H1 (cell line): ENCODE measurements at regions not wholly inside any gene's neighbourhood (a gene's known extent, or its start where the extent isn't known, plus 50 kb on each side); places are given as distances from the start of the nearest gene placed in this dataset.

Experiments used
- CTCF ChIA-PET: fragments of 300-600 bp; sonication (Branson Sonifier 250); formaldehyde crosslinking; loops from one replicate; lab custom pipeline; 2021; ENCODE audit not compliant: partially characterized antibody; lab: Charles Lee
- POLR2A ChIA-PET: fragments of 300-600 bp; sonication (Branson Sonifier 250); formaldehyde crosslinking; loops from one replicate; lab custom pipeline; 2021; ENCODE audit warnings: inconsistent platforms; ENCODE audit not compliant: partially characterized antibody; lab: Charles Lee
- DNase-seq, 2 experiments: peaks; one replicate each; pipeline versions ENCODE4 v3.0.0 to v3.0.0-alpha.2; 2010 to 2022; ENCODE audit warnings: low spot score in 2 of 2, low read depth in 1 of 2, mixed read lengths in 1 of 2
- FAIRE-seq: peaks from 2 replicates; lab custom pipeline; 2011; peaks lifted over from hg19 to GRCh38; lab: Jason Lieb, UNC
- H2AFZ ChIP-seq: 2 replicates; pipeline ENCODE4 v1.8.1; 2012; ENCODE audit warnings: low read length, inconsistent platforms
- H2AK5ac ChIP-seq: 2 replicates; pipeline ENCODE4 v1.6.1; 2013; ENCODE audit warnings: low read depth, low read length
- H2BK120ac ChIP-seq: replicated peaks from 2 replicates; pipeline ENCODE3; 2013; ENCODE audit warnings: low read depth, low read length, inconsistent platforms
- H2BK12ac ChIP-seq: 2 replicates; pipeline ENCODE4 v1.6.1; 2013; ENCODE audit warnings: low read depth, low read length
- H2BK15ac ChIP-seq: 2 replicates; pipeline ENCODE4 v1.6.1; 2013; ENCODE audit warnings: low read length
- H2BK20ac ChIP-seq: 2 replicates; pipeline ENCODE4 v1.6.1; 2013; ENCODE audit warnings: low read length
- H2BK5ac ChIP-seq: 2 replicates; pipeline ENCODE4 v1.6.1; 2013; ENCODE audit warnings: low read depth, low read length
- H3K14ac ChIP-seq: 2 replicates; pipeline ENCODE4 v1.6.1; 2013; ENCODE audit warnings: inconsistent platforms; ENCODE audit not compliant: insufficient read length
- H3K18ac ChIP-seq: 2 replicates; pipeline ENCODE4 v1.6.1; 2013; ENCODE audit warnings: low read length; ENCODE audit errors: extremely low read depth
- H3K23ac ChIP-seq: 2 replicates; pipeline ENCODE4 v1.6.1; 2013; ENCODE audit warnings: inconsistent platforms; ENCODE audit not compliant: insufficient read length
- H3K23me2 ChIP-seq: 2 replicates; pipeline ENCODE4 v1.6.1; 2013; ENCODE audit warnings: low read depth, low read length
- H3K27ac ChIP-seq: 2 replicates; pipeline ENCODE4 v1.6.1; 2011; ENCODE audit warnings: low read depth, low read length, inconsistent platforms
- H3K27me3 ChIP-seq, 4 experiments: replicated peaks in 1 of 4; 1 replicate in 1 of 4; 2 replicates in 3 of 4; pipeline versions ENCODE4 v1.6.1 to v1.8.1; 2011 to 2013; ENCODE audit warnings: low read length in 3 of 4, mild to moderate bottlenecking in 3 of 4, inconsistent platforms in 2 of 4, mixed read lengths in 2 of 4, moderate library complexity in 1 of 4; ENCODE audit not compliant: control insufficient read depth in 3 of 4, insufficient read depth in 3 of 4; ENCODE audit errors: extremely low read depth in 1 of 4
- H3K36me3 ChIP-seq, 4 experiments: 2 replicates each; pipeline versions ENCODE4 v1.6.1 to v1.8.1; 2011 to 2013; ENCODE audit warnings: mild to moderate bottlenecking in 4 of 4, low read length in 3 of 4, moderate library complexity in 2 of 4, control low read depth in 1 of 4, inconsistent platforms in 1 of 4; ENCODE audit not compliant: insufficient read depth in 4 of 4, control insufficient read depth in 2 of 4
- H3K4ac ChIP-seq: replicated peaks from 2 replicates; pipeline ENCODE3; 2013; ENCODE audit warnings: low read length, low read depth, mixed read lengths, inconsistent platforms; ENCODE audit not compliant: insufficient read length
- H3K4me1 ChIP-seq, 4 experiments: replicated peaks in 1 of 4; 1 replicate in 1 of 4; 2 replicates in 3 of 4; pipeline versions ENCODE4 v1.6.1 to v1.8.1; 2011 to 2013; ENCODE audit warnings: low read length in 3 of 4, inconsistent platforms in 2 of 4, mixed read lengths in 1 of 4; ENCODE audit not compliant: insufficient read depth in 4 of 4, control insufficient read depth in 3 of 4
- H3K4me2 ChIP-seq, 2 experiments: 2 replicates each; pipeline versions ENCODE4 v1.6.1 to v1.8.1; 2011 to 2013; ENCODE audit warnings: low read depth in 2 of 2, low read length in 2 of 2, control low read depth in 1 of 2, inconsistent platforms in 1 of 2, mild to moderate bottlenecking in 1 of 2; ENCODE audit not compliant: insufficient read depth in 1 of 2
- H3K4me3 ChIP-seq, 4 experiments: fragments of 200-600, 300-600 bp in 1 of 4; sonication (generic), shearing (Covaris generic), sonication (Bioruptor Twin) in 1 of 4; 2 replicates each; pipeline versions ENCODE4 v1.5.1 to v1.8.1; 2011 to 2016; ENCODE audit warnings: low read length in 4 of 4, low read depth in 3 of 4, control low read depth in 2 of 4, inconsistent platforms in 2 of 4, mild to moderate bottlenecking in 2 of 4, mixed read lengths in 1 of 4, moderate library complexity in 1 of 4; ENCODE audit not compliant: insufficient read depth in 2 of 4; ENCODE audit errors: extremely low read depth in 1 of 4
- H3K56ac ChIP-seq: replicated peaks from 2 replicates; pipeline ENCODE3; 2013; ENCODE audit warnings: low read depth, mild to moderate bottlenecking, mixed read lengths, low read length, inconsistent platforms; ENCODE audit not compliant: insufficient read length
- H3K79me1 ChIP-seq: 2 replicates; pipeline ENCODE4 v1.6.1; 2013; ENCODE audit warnings: low read depth, low read length, control low read depth
- H3K79me2 ChIP-seq, 2 experiments: 2 replicates each; pipeline versions ENCODE4 v1.6.1 to v1.8.1; 2012 to 2013; ENCODE audit warnings: low read length in 2 of 2, mild to moderate bottlenecking in 2 of 2, inconsistent platforms in 1 of 2; ENCODE audit not compliant: insufficient read depth in 2 of 2, control insufficient read depth in 1 of 2
- H3K9ac ChIP-seq, 4 experiments: replicated peaks in 1 of 4; 1 replicate in 1 of 4; 2 replicates in 3 of 4; pipeline versions ENCODE4 v1.6.1 to v1.8.1; 2011 to 2013; ENCODE audit warnings: low read depth in 3 of 4, low read length in 3 of 4, control low read depth in 2 of 4, mild to moderate bottlenecking in 2 of 4, moderate library complexity in 2 of 4, inconsistent platforms in 1 of 4; ENCODE audit errors: extremely low read depth in 1 of 4
- H3K9me3 ChIP-seq, 2 experiments: 2 replicates each; pipeline versions ENCODE4 v1.6.1 to v1.8.1; 2012 to 2013; ENCODE audit warnings: mild to moderate bottlenecking in 2 of 2, moderate library complexity in 2 of 2, control low read depth in 1 of 2, inconsistent platforms in 1 of 2, low read depth in 1 of 2, low read length in 1 of 2, mixed read lengths in 1 of 2; ENCODE audit not compliant: insufficient read depth in 2 of 2
- H4K20me1 ChIP-seq, 2 experiments: replicated peaks in 1 of 2; 2 replicates each; pipeline versions ENCODE3 to v1.8.1; 2011 to 2013; ENCODE audit warnings: inconsistent platforms in 2 of 2, low read length in 2 of 2, mild to moderate bottlenecking in 1 of 2; ENCODE audit not compliant: insufficient read depth in 2 of 2, control insufficient read depth in 1 of 2
- H4K5ac ChIP-seq: 2 replicates; pipeline ENCODE4 v1.6.1; 2013; ENCODE audit warnings: low read length, low read depth, mixed read lengths, inconsistent platforms; ENCODE audit not compliant: insufficient read length
- H4K8ac ChIP-seq: 2 replicates; pipeline ENCODE4 v1.8.0; 2013; ENCODE audit warnings: mild to moderate bottlenecking, moderate library complexity, low read length, inconsistent platforms; ENCODE audit not compliant: insufficient read depth; ENCODE audit errors: extremely low read depth
- H4K91ac ChIP-seq: replicated peaks from 2 replicates; pipeline ENCODE3; 2013; ENCODE audit warnings: low read length, mixed read lengths, inconsistent platforms; ENCODE audit not compliant: insufficient read length
- ATF2 ChIP-seq: IDR thresholded peaks from 2 replicates; pipeline ENCODE4 v1.6.1; 2012; ENCODE audit warnings: low read length, inconsistent platforms
- ATF3 ChIP-seq: IDR thresholded peaks from 2 replicates; pipeline ENCODE4 v1.6.1; 2011; ENCODE audit warnings: low read depth, mild to moderate bottlenecking, low read length; ENCODE audit not compliant: insufficient read depth
- CEBPB ChIP-seq: IDR thresholded peaks from 2 replicates; pipeline ENCODE4 v1.6.1; 2012; ENCODE audit warnings: low read depth, low read length
- EZH2 ChIP-seq: fragments of 200-600 bp; sonication (generic); IDR thresholded peaks from 2 replicates; pipeline ENCODE4 v1.7.1; 2012; ENCODE audit warnings: low read depth, mild to moderate bottlenecking, moderate library complexity, low read length, inconsistent platforms; ENCODE audit not compliant: severe bottlenecking
- GTF2F1 ChIP-seq: IDR thresholded peaks from 2 replicates; pipeline ENCODE4 v1.6.1; 2012; ENCODE audit warnings: low read depth, low read length, improper control_type of control experiment, borderline replicate concordance
- HDAC6 ChIP-seq: IDR thresholded peaks from one replicate; pipeline ENCODE4 v1.7.1; 2012; ENCODE audit warnings: low read depth, mild to moderate bottlenecking, inconsistent platforms, low read length, moderate library complexity
- JUN ChIP-seq: IDR thresholded peaks from 2 replicates; pipeline ENCODE4 v1.6.1; 2011; ENCODE audit warnings: low read depth, mild to moderate bottlenecking, improper control_type of control experiment, low read length
- MAX ChIP-seq: IDR thresholded peaks from 2 replicates; pipeline ENCODE4 v1.6.1; 2012; ENCODE audit warnings: inconsistent platforms
- RAD21 ChIP-seq, 2 experiments: IDR thresholded peaks in 1 of 2; conservative IDR thresholded peaks in 1 of 2; 2 replicates each; pipeline ENCODE4 v1.6.1; 2011; ENCODE audit warnings: low read depth in 2 of 2, low read length in 2 of 2, improper control_type of control experiment in 1 of 2, inconsistent platforms in 1 of 2, mild to moderate bottlenecking in 1 of 2, moderate library complexity in 1 of 2
- RBBP5 ChIP-seq: IDR thresholded peaks from 2 replicates; pipeline ENCODE4 v1.7.1; 2012; ENCODE audit warnings: low read depth, mild to moderate bottlenecking, inconsistent platforms, low read length, moderate library complexity, borderline replicate concordance
- SP1 ChIP-seq: IDR thresholded peaks from 2 replicates; pipeline ENCODE4 v1.6.1; 2011; ENCODE audit warnings: low read depth, low read length
- SP2 ChIP-seq: IDR thresholded peaks from 2 replicates; pipeline ENCODE4 v1.6.1; 2012; ENCODE audit warnings: mild to moderate bottlenecking, low read length, inconsistent platforms
- TCF12 ChIP-seq: IDR thresholded peaks from 2 replicates; pipeline ENCODE4 v1.6.1; 2011; ENCODE audit warnings: low read depth, mild to moderate bottlenecking, low read length

GRCh38 chrX:77061022-77061421, 386.2 kb upstream of the FGF16 start:
- H3K23me2 ChIP-seq = no peaks in the 10 kb centered on the region
- FAIRE-seq = no peak
- TF ChIP-seq ATF3 = no peak
- TF ChIP-seq GTF2F1 = no peak
- no peak for TF ChIP-seq RAD21 (IDR thresholded peaks at IDR 0.05 in 1 of 2, conservative IDR thresholded peaks at IDR 0.05 in 1 of 2; ENCODE audit: low read depth in 2 of 2, low read length in 2 of 2)
- no peak for TF ChIP-seq EZH2
- no peak for TF ChIP-seq TCF12
- no peak for TF ChIP-seq CEBPB
- no peak for TF ChIP-seq SP1
- TF ChIP-seq RBBP5 = no peak
- no peak for TF ChIP-seq MAX
- no peak for TF ChIP-seq HDAC6
- no peak for TF ChIP-seq ATF2
- TF ChIP-seq JUN = no peak
- no peak for TF ChIP-seq SP2

More at GRCh38 chrX:77061022-77061421, 386.2 kb upstream of the FGF16 start:
- POLR2A ChIA-PET = no interaction called here
- H3K36me3 ChIP-seq = no peaks in the 10 kb centered on the region
- no peak overlapping the region for H2BK5ac ChIP-seq
- no peak overlapping the region for H3K14ac ChIP-seq
- H3K27me3 ChIP-seq = no peaks in the 10 kb centered on the region
- H2BK20ac ChIP-seq = no peak overlapping the region
- no peaks in the 10 kb centered on the region for H4K20me1 ChIP-seq
- no peak overlapping the region for H3K9ac ChIP-seq
- H3K79me2 ChIP-seq = no peaks in the 10 kb centered on the region
- no peak overlapping the region for H4K91ac ChIP-seq
- H4K8ac ChIP-seq = no peak overlapping the region
- H3K4me1 ChIP-seq = no peaks in the 10 kb centered on the region
- no peak overlapping the region for H2AK5ac ChIP-seq
- no peak overlapping the region for H3K4ac ChIP-seq
- no peak overlapping the region for H2BK120ac ChIP-seq
- no peak overlapping the region for H3K4me2 ChIP-seq
- DNase-seq = no peak
- H3K18ac ChIP-seq = no peak overlapping the region
- no peak overlapping the region for H3K56ac ChIP-seq
- no peak overlapping the region for H2BK15ac ChIP-seq
- H2AFZ ChIP-seq = no peak overlapping the region
- no peak overlapping the region for H3K4me3 ChIP-seq
- no peaks in the 10 kb centered on the region for H3K9me3 ChIP-seq
- H3K23ac ChIP-seq = no peak overlapping the region
- CTCF ChIA-PET = interaction anchor here (1.0 to 1.1 kb wide), 2 partner anchors 12 to 17 kb away, joined by 3 read pairs; no protein-coding TSS in a partner anchor
- H2BK12ac ChIP-seq = no peak overlapping the region
- no peak overlapping the region for H3K27ac ChIP-seq
- H3K79me1 ChIP-seq = no peaks in the 10 kb centered on the region
- no peak overlapping the region for H4K5ac ChIP-seq
